ENCODE measurements at regions not wholly inside any gene's neighbourhood (a gene's known extent, or its start where the extent isn't known, plus 50 kb on each side); places are given as distances from the start of the nearest gene placed in this dataset.

DNA sequence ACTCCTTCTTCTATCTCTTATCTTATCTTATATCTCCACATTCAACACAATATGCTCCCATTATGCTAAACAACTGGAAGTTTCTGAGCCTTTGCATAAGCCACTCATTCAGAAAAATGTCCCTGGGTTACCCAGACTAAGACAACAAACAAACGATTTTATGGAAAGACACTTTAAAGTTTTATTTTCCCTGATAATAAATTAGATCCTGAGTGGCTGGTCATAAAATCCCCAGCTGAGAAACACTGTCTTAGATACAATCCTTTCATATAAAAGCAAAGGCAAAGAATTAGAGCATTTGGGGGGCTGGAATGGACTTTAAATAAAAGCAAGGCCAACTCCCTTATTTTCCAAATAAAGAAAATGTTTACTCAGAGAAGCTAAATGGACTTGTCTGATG, 322.3 kb downstream of the GBE1 start:
- no peak overlapping the region for H3K27ac ChIP-seq
- no peaks in the 10 kb centered on the region for H3K27me3 ChIP-seq
- H3K9me3 ChIP-seq = no peaks in the 10 kb centered on the region
- H3K36me3 ChIP-seq = no peaks in the 10 kb centered on the region
- no peak for TF ChIP-seq POLR2A (IDR thresholded peaks at IDR 0.05)
- TF ChIP-seq, protein P1, sequence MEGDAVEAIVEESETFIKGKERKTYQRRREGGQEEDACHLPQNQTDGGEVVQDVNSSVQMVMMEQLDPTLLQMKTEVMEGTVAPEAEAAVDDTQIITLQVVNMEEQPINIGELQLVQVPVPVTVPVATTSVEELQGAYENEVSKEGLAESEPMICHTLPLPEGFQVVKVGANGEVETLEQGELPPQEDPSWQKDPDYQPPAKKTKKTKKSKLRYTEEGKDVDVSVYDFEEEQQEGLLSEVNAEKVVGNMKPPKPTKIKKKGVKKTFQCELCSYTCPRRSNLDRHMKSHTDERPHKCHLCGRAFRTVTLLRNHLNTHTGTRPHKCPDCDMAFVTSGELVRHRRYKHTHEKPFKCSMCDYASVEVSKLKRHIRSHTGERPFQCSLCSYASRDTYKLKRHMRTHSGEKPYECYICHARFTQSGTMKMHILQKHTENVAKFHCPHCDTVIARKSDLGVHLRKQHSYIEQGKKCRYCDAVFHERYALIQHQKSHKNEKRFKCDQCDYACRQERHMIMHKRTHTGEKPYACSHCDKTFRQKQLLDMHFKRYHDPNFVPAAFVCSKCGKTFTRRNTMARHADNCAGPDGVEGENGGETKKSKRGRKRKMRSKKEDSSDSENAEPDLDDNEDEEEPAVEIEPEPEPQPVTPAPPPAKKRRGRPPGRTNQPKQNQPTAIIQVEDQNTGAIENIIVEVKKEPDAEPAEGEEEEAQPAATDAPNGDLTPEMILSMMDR (IDR thresholded peaks at IDR 0.05) = no peak
- WGBS, 2 donors = 33 to 75% methylated on average over 1 of the region's 1 CpG
- no peak for DNase-seq
- H3K4me3 ChIP-seq = no peak overlapping the region
- intact Hi-C loops (cut with DNase I) = no loop called here
- H3K4me1 ChIP-seq = no peaks in the 10 kb centered on the region

DNA sequence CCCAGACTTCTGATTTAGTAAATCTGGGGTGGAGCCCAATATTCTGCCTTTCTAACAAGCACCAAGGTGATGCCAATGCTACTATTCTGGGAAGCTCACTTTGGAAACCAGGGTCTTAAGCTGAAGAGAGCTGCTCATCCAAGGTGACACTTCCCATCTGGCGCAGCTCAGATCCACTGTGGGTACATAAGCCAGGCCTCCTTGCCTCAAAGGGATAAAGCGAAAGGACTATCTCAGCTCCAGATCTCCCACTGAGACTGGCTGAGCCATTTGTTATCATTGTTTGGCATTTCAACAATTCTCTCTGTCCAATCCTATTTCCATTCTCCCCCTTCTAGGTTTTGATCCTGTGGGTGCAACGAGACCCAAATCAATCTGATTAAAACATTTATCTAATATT, 323.8 kb downstream of the GBE1 start:
- H3K4me1 ChIP-seq = no peaks in the 10 kb centered on the region
- TF ChIP-seq POLR2A (IDR thresholded peaks at IDR 0.05) = no peak
- TF ChIP-seq, protein P1 (IDR thresholded peaks at IDR 0.05) = no peak
- intact Hi-C loops (cut with DNase I) = no loop called here
- H3K9me3 ChIP-seq = no peaks in the 10 kb centered on the region
- no peak for DNase-seq
- 61 to 87% methylated on average over 2 to 3 of the region's 3 CpGs for WGBS, 2 donors
- no peaks in the 10 kb centered on the region for H3K27me3 ChIP-seq
- H3K36me3 ChIP-seq = no peaks in the 10 kb centered on the region
- H3K27ac ChIP-seq = no peak overlapping the region
- no peak overlapping the region for H3K4me3 ChIP-seq

DNA sequence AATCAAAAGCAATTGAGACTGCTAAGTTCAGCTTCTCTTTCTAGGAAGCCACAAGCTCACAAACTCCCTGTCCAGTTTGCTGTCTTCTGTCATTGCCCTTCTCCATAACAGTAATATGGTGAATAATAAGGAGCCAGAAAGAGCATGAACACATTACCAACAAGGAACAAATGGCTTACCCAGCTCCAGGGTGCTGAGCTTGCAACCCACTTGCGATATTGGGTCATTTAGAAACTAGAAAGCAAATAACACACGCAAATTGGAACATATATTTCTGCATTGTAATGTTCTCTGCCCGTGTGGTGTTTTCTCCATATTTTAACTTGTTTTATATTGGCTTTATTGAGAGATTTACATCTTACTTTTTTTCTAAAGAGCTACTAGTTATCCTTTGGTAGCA, 325.3 kb downstream of the GBE1 start:
- Histone ChIP-seq H3K36me3 (no peaks in the 10 kb centered on the region), H3K27ac (no peak overlapping the region), H3K4me3 (no peak overlapping the region), H3K27me3 (no peaks in the 10 kb centered on the region), H3K9me3 (no peaks in the 10 kb centered on the region), H3K4me1 (no peaks in the 10 kb centered on the region)
- WGBS, 2 donors = 90 to 95% methylated on average over 3 of the region's 3 CpGs
- intact Hi-C loops (cut with DNase I) = no loop called here
- DNase-seq = no peak
- TF ChIP-seq, protein P1 (IDR thresholded peaks at IDR 0.05) = no peak
- no peak for TF ChIP-seq POLR2A (IDR thresholded peaks at IDR 0.05)

DNA sequence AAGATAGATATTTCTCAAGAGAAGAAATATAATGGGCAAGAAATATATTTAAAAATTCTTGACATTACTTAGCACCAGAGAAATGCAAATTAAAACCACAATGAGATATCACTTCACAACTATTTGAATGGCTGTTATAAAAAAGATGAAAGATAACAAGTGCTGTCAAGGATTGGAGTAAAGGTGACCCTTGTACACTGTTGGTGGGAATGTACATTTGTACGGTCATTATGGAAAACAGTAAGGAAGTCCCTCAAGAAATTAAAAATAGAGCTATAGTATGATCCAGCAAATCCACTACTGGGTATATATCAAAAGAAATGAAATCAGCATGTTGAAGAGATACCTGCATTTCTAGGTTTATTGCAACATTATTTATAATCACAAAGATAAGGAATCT, 326.4 kb downstream of the GBE1 start:
- WGBS, 2 donors = 80 to 94% methylated on average over 1 of the region's 1 CpG
- intact Hi-C loops (cut with DNase I) = no loop called here
- H3K27ac ChIP-seq = no peak overlapping the region

DNA sequence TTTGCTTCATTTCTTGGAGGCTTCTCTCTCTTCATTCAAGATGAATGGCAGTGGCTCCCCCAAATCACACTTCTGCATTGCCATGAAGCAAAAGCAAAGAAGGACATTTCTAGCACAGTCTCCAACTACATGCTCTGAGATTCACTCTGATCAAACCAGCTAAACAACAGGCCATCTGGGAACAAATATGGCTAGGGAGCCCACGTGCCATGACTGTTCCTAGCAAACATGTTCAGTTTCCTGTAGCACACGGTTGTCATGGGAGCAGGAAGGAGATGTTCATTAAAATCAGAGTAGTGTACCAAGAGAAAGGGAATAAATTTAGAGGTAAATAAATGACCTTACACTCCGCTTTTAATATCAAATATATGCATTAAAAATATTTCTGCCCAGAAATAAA, 327.3 kb downstream of the GBE1 start:
- TF ChIP-seq, protein P1 (IDR thresholded peaks at IDR 0.05) = no peak
- TF ChIP-seq POLR2A (IDR thresholded peaks at IDR 0.05) = no peak
- H3K4me3 ChIP-seq = no peak overlapping the region
- H3K27ac ChIP-seq = no peak overlapping the region
- DNase-seq = no peak
- no peaks in the 10 kb centered on the region for H3K4me1 ChIP-seq
- intact Hi-C loops (cut with DNase I) = no loop called here
- H3K36me3 ChIP-seq = no peaks in the 10 kb centered on the region
- H3K9me3 ChIP-seq = no peaks in the 10 kb centered on the region
- WGBS, 2 donors = 61 to 64% methylated on average over 3 of the region's 3 CpGs
- H3K27me3 ChIP-seq = no peaks in the 10 kb centered on the region

More for the DNA sequence above, 326.4 kb downstream of the GBE1 start:
- TF ChIP-seq, protein P1 (IDR thresholded peaks at IDR 0.05) = no peak
- TF ChIP-seq POLR2A (IDR thresholded peaks at IDR 0.05) = no peak
- H3K36me3 ChIP-seq = no peaks in the 10 kb centered on the region
- no peak overlapping the region for H3K4me3 ChIP-seq
- H3K27me3 ChIP-seq = no peaks in the 10 kb centered on the region
- DNase-seq = no peak
- no peaks in the 10 kb centered on the region for H3K9me3 ChIP-seq
- no peaks in the 10 kb centered on the region for H3K4me1 ChIP-seq

All from esophagus squamous epithelium (tissue), 5 donors.